CD14-positive monocyte (primary cell): ENCODE measurements at regions not wholly inside any gene's neighbourhood (a gene's known extent, or its start where the extent isn't known, plus 50 kb on each side); places are given as distances from the start of the nearest gene placed in this dataset.

ENCODE experiments used
- DNase-seq, 3 donors: peaks; one replicate each; pipeline ENCODE4 v3.0.0-alpha.2; 2011 to 2022
- H2AFZ ChIP-seq: 2 replicates; pipeline ENCODE4 v1.6.0; 2012; ENCODE audit warnings: mild to moderate bottlenecking, low read depth, low read length, inconsistent platforms; ENCODE audit not compliant: insufficient read depth, poor library complexity, severe bottlenecking
- H3K27ac ChIP-seq, 2 donors: 1 replicate in 1 of 2; 2 replicates in 1 of 2; pipeline ENCODE4 v1.5.1; 2012 to 2013; ENCODE audit warnings: low read length in 2 of 2, control low read depth in 1 of 2, inconsistent platforms in 1 of 2, low read depth in 1 of 2, mild to moderate bottlenecking in 1 of 2
- H3K27me3 ChIP-seq, 2 donors: one replicate each; pipeline versions ENCODE4 v1.6.0 to v1.6.1; 2011 to 2013; ENCODE audit warnings: low read length in 2 of 2; ENCODE audit not compliant: control insufficient read depth in 2 of 2, insufficient read depth in 2 of 2
- H3K36me3 ChIP-seq, 2 donors: replicated peaks in 1 of 2; 1 replicate in 1 of 2; 2 replicates in 1 of 2; pipeline versions ENCODE4 v1.5.1 to v1.6.1; 2012 to 2013; ENCODE audit warnings: low read length in 2 of 2, control low read depth in 1 of 2, inconsistent platforms in 1 of 2, mild to moderate bottlenecking in 1 of 2; ENCODE audit not compliant: insufficient read depth in 2 of 2, control insufficient read depth in 1 of 2
- H3K4me1 ChIP-seq, 2 donors: 1 replicate in 1 of 2; 2 replicates in 1 of 2; pipeline versions ENCODE4 v1.5.1 to v1.6.1; 2012 to 2013; ENCODE audit warnings: low read length in 2 of 2, control low read depth in 1 of 2, inconsistent platforms in 1 of 2, mild to moderate bottlenecking in 1 of 2, moderate library complexity in 1 of 2; ENCODE audit not compliant: insufficient read depth in 2 of 2, control insufficient read depth in 1 of 2
- H3K4me2 ChIP-seq: replicated peaks from 2 replicates; pipeline ENCODE3; 2012; ENCODE audit warnings: low read length, moderate library complexity, mild to moderate bottlenecking; ENCODE audit not compliant: poor library complexity, severe bottlenecking; ENCODE audit errors: extremely low read depth
- H3K4me3 ChIP-seq, 3 experiments: fragments of 200-600 bp in 1 of 3; sonication (generic) in 1 of 3; replicated peaks in 1 of 3; 1 replicate in 2 of 3; 2 replicates in 1 of 3; pipeline ENCODE4 v1.5.1; 2011 to 2013; ENCODE audit warnings: low read length in 3 of 3, mild to moderate bottlenecking in 3 of 3, control low read depth in 2 of 3, low read depth in 2 of 3, inconsistent platforms in 1 of 3, moderate library complexity in 1 of 3
- H3K79me2 ChIP-seq: 2 replicates; pipeline ENCODE4 v1.6.0; 2012; ENCODE audit warnings: mild to moderate bottlenecking, control low read depth, inconsistent platforms, low read length, moderate library complexity; ENCODE audit not compliant: insufficient read depth
- H3K9ac ChIP-seq: 2 replicates; pipeline ENCODE4 v1.6.0; 2017; ENCODE audit warnings: low read length, mild to moderate bottlenecking; ENCODE audit not compliant: insufficient read depth, poor library complexity, severe bottlenecking
- H3K9me3 ChIP-seq, 2 donors: replicated peaks in 1 of 2; 1 replicate in 1 of 2; 2 replicates in 1 of 2; pipeline versions ENCODE4 v1.5.1 to v1.6.1; 2012 to 2013; ENCODE audit warnings: low read length in 2 of 2, control low read depth in 1 of 2; ENCODE audit not compliant: control insufficient read depth in 1 of 2, insufficient read depth in 1 of 2
- H4K20me1 ChIP-seq: 2 replicates; pipeline ENCODE4 v1.6.0; 2012; ENCODE audit warnings: mild to moderate bottlenecking, low read length, control low read depth, moderate library complexity; ENCODE audit not compliant: insufficient read depth
- H3K27ac Mint-ChIP-seq, 7 donors: one replicate each; pipeline ENCODE4 v1.8.0; 2020; ENCODE audit warnings: mild to moderate bottlenecking in 7 of 7, mixed read lengths in 7 of 7, moderate library complexity in 6 of 7, inconsistent platforms in 2 of 7
- H3K27me3 Mint-ChIP-seq, 3 donors: one replicate each; pipeline ENCODE4 v1.8.0; 2021 to 2022; ENCODE audit warnings: low read depth in 3 of 3, mild to moderate bottlenecking in 3 of 3, mixed read lengths in 3 of 3, moderate library complexity in 3 of 3, inconsistent platforms in 1 of 3
- H3K36me3 Mint-ChIP-seq, 2 donors: one replicate each; pipeline ENCODE4 v1.8.0; 2020; ENCODE audit warnings: mixed read lengths in 2 of 2, inconsistent platforms in 1 of 2, mild to moderate bottlenecking in 1 of 2
- H3K4me1 Mint-ChIP-seq: one replicate; pipeline ENCODE4 v1.8.0; 2020; ENCODE audit warnings: mild to moderate bottlenecking, mixed read lengths
- H3K4me3 Mint-ChIP-seq, 2 donors: one replicate each; pipeline ENCODE4 v1.8.0; 2020; ENCODE audit warnings: mild to moderate bottlenecking in 2 of 2, mixed read lengths in 2 of 2, moderate library complexity in 1 of 2
- H3K9me3 Mint-ChIP-seq, 7 donors: one replicate each; pipeline ENCODE4 v1.8.0; 2020 to 2022; ENCODE audit warnings: mixed read lengths in 7 of 7, mild to moderate bottlenecking in 6 of 7, moderate library complexity in 6 of 7, inconsistent platforms in 2 of 7
- WGBS: methylation state at CpG from one replicate; pipeline ENCODE4 v1.1.5; 2013; ENCODE audit warnings: missing lambda C conversion rate; ENCODE audit not compliant: insufficient coverage; 5-methylcytosine and 5-hydroxymethylcytosine counted together
- intact Hi-C, 2 donors: fragments of 100-400 bp; cut with micrococcal nuclease; formaldehyde crosslinking; loops; one replicate each; pipeline versions ENCODE4 v1.15.0 to v1.15.1; 2023
- TF ChIP-seq, protein P1 (sequence below): fragments of 200-600 bp; IDR thresholded peaks from one replicate; pipeline ENCODE4 v1.8.0; 2022; ENCODE audit warnings: antibody characterized with exemption, mild to moderate bottlenecking

DNA sequence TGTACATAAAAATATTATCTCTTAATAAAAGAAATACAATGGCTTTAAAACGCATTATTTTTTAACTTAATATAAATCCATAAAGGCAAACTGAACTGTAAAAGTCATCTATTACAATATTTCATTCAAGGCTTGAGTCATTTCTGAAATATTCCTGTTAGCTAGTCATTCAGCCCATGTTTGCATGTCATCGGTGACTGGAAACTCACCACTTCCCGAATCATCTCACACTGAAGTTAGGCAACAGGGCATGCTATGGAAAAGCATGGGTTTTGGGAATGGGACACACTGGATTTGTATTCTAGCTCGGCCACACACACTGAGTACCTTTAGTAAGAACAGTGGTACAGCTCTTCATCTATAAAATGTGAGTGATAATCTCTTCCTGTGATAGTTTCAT, 691.1 kb upstream of the C9orf72 start:
- WGBS: no CpG with 5 or more reads among the region's 4 CpGs
- no peak overlapping the region for H3K9ac ChIP-seq
- no peak overlapping the region for H3K4me3 Mint-ChIP-seq

GRCh38 chr9:28267351-28267750, 694.1 kb upstream of the C9orf72 start:
- Histone ChIP-seq H3K27ac (no peak overlapping the region), H3K4me1 (no peaks in the 10 kb centered on the region), H3K9ac (no peak overlapping the region), H4K20me1 (no peaks in the 10 kb centered on the region), H3K79me2 (no peaks in the 10 kb centered on the region), H3K4me2 (no peak overlapping the region), H3K9me3 (peaks cover 0 to 4% of the 10 kb centered on the region in 2 donors), H3K36me3 (no peaks in the 10 kb centered on the region), H2AFZ (no peak overlapping the region), H3K27me3 (no peaks in the 10 kb centered on the region), H3K4me3 (no peak overlapping the region)
- Mint-ChIP-seq H3K9me3 (peaks cover 0 to 12% (median 3%) of the 10 kb centered on the region in 7 donors), H3K4me3 (no peak overlapping the region), H3K27me3 (peaks cover 0 to 2% (median 0%) of the 10 kb centered on the region in 3 donors), H3K36me3 (no peaks in the 10 kb centered on the region), H3K4me1 (no peaks in the 10 kb centered on the region), H3K27ac (no peak overlapping the region)
- intact Hi-C loops: no loop called here
- TF ChIP-seq, protein P1, sequence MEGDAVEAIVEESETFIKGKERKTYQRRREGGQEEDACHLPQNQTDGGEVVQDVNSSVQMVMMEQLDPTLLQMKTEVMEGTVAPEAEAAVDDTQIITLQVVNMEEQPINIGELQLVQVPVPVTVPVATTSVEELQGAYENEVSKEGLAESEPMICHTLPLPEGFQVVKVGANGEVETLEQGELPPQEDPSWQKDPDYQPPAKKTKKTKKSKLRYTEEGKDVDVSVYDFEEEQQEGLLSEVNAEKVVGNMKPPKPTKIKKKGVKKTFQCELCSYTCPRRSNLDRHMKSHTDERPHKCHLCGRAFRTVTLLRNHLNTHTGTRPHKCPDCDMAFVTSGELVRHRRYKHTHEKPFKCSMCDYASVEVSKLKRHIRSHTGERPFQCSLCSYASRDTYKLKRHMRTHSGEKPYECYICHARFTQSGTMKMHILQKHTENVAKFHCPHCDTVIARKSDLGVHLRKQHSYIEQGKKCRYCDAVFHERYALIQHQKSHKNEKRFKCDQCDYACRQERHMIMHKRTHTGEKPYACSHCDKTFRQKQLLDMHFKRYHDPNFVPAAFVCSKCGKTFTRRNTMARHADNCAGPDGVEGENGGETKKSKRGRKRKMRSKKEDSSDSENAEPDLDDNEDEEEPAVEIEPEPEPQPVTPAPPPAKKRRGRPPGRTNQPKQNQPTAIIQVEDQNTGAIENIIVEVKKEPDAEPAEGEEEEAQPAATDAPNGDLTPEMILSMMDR: no peak
- 84% methylated on average over 5 of the region's 6 CpGs for WGBS
- DNase-seq: no peak

More for the DNA sequence above, 691.1 kb upstream of the C9orf72 start:
- H3K4me3 ChIP-seq: no peak overlapping the region
- H3K36me3 Mint-ChIP-seq: no peaks in the 10 kb centered on the region
- H3K27ac Mint-ChIP-seq: no peak overlapping the region
- no peak overlapping the region for H3K27ac ChIP-seq
- no peak overlapping the region for H3K4me2 ChIP-seq
- TF ChIP-seq, protein P1: no peak
- H3K27me3 Mint-ChIP-seq: peaks cover 0 to 2% (median under 1%) of the 10 kb centered on the region in 3 donors
- H3K27me3 ChIP-seq: no peaks in the 10 kb centered on the region
- H3K79me2 ChIP-seq: no peaks in the 10 kb centered on the region
- H3K9me3 Mint-ChIP-seq: peaks cover 0 to 13% (median 2%) of the 10 kb centered on the region in 7 donors
- H3K9me3 ChIP-seq: peaks cover 0 to 4% of the 10 kb centered on the region in 2 donors
- DNase-seq: no peak
- no peak overlapping the region for H2AFZ ChIP-seq
- intact Hi-C loops: no loop called here
- no peaks in the 10 kb centered on the region for H3K36me3 ChIP-seq
- H3K4me1 Mint-ChIP-seq: no peaks in the 10 kb centered on the region
- H3K4me1 ChIP-seq: no peaks in the 10 kb centered on the region
- H4K20me1 ChIP-seq: no peaks in the 10 kb centered on the region
